Hematopoietic multipotent progenitor cell treated with erythropoietin and hydrocortisone succinate and interleukin-3 and kit ligand, for 15 days (in vitro differentiated cells): ENCODE measurements at regions not wholly inside any gene's neighbourhood (a gene's known extent, or its start where the extent isn't known, plus 50 kb on each side); places are given as distances from the start of the nearest gene placed in this dataset.
"Not testable (repeated sequence)": the region's sequence is repeated elsewhere in the genome, so short reads cannot be mapped to it uniquely, and the experiment has no call there.

ENCODE experiments used
- DNase-seq: peaks from one replicate; pipeline ENCODE4 v3.0.0-alpha.2; 2015; ENCODE audit warnings: low spot score

GRCh38 chr22:49697047-49697446 is 130.6 kb downstream of the BRD1 start:
- DNase-seq, result no peak

GRCh38 chr22:49694462-49695260 is 133.0 kb downstream of the BRD1 start:
- no peak for DNase-seq

GRCh38 chr22:49693848-49694247 is 133.8 kb downstream of the BRD1 start:
- no peak for DNase-seq

- DNase-seq, result no peak
Measured at GRCh38 chr22:49693416-49693815, 134.3 kb downstream of the BRD1 start.

- DNase-seq, result no peak
Measured at GRCh38 chr22:49692499-49693225, 135.0 kb downstream of the BRD1 start.

- no peak for DNase-seq
Measured at GRCh38 chr22:49691256-49691655, 136.4 kb downstream of the BRD1 start.

GRCh38 chr22:49690454-49690853 is 137.2 kb downstream of the BRD1 start:
- no peak for DNase-seq

GRCh38 chr22:49689858-49690257 is 137.8 kb downstream of the BRD1 start:
- DNase-seq, result no peak

- DNase-seq, result no peak
Measured at GRCh38 chr22:49689255-49689770, 138.4 kb downstream of the BRD1 start.

GRCh38 chr22:49688516-49689254 is 139.0 kb downstream of the BRD1 start:
- no peak for DNase-seq

- DNase-seq, result no peak
Measured at GRCh38 chr22:49687786-49688515, 139.7 kb downstream of the BRD1 start.

- no peak for DNase-seq
Measured at GRCh38 chr22:49687333-49687732, 140.3 kb downstream of the BRD1 start.

- DNase-seq, result no peak
Measured at GRCh38 chr22:49686495-49687219, 141.0 kb downstream of the BRD1 start.

- no peak for DNase-seq
Measured at GRCh38 chr22:49685686-49686085, 142.0 kb downstream of the BRD1 start.

- DNase-seq, result no peak
Measured at GRCh38 chr22:49685116-49685515, 142.6 kb downstream of the BRD1 start.

- no peak for DNase-seq
Measured at GRCh38 chr22:49683032-49683431, 144.6 kb downstream of the BRD1 start.

- not testable (repeated sequence) for DNase-seq
Measured at GRCh38 chr22:49680819-49681218, 146.9 kb downstream of the BRD1 start.

GRCh38 chr22:49678842-49679170 is 148.9 kb downstream of the BRD1 start:
- DNase-seq, result no peak

- DNase-seq, result no peak
Measured at GRCh38 chr22:49678137-49678841, 149.4 kb downstream of the BRD1 start.

GRCh38 chr22:49677495-49677889 is 150.2 kb downstream of the BRD1 start:
- no peak for DNase-seq
